Stimulated activated naive CD8-positive, alpha-beta T cell treated with anti-CD3 and anti-CD28 coated beads, Interleukin-15, Interleukin-2, amounts not matched to agents 100 U/mL and 50 U/mL, for 24 hours (primary cell): ENCODE measurements at regions not wholly inside any gene's neighbourhood (a gene's known extent, or its start where the extent isn't known, plus 50 kb on each side); places are given as distances from the start of the nearest gene placed in this dataset.
A peak's percentile ranks its signal among the peaks of the same experiment; 100 is the strongest.
"Not testable (repeated sequence)": the region's sequence is repeated elsewhere in the genome, so short reads cannot be mapped to it uniquely, and the experiment has no call there.

ENCODE experiments used
- ATAC-seq: fragments of 150-1000 bp; cut with Tn5 transposase; one replicate; pipeline ENCODE4 v1.10.0; 2021
- DNase-seq: peaks from one replicate; pipeline ENCODE4 v3.0.0; 2021

- no peak for ATAC-seq
- DNase-seq = no peak
Measured at GRCh38 chr5:32534041-32534440, 51.3 kb upstream of the SUB1 start.

DNA sequence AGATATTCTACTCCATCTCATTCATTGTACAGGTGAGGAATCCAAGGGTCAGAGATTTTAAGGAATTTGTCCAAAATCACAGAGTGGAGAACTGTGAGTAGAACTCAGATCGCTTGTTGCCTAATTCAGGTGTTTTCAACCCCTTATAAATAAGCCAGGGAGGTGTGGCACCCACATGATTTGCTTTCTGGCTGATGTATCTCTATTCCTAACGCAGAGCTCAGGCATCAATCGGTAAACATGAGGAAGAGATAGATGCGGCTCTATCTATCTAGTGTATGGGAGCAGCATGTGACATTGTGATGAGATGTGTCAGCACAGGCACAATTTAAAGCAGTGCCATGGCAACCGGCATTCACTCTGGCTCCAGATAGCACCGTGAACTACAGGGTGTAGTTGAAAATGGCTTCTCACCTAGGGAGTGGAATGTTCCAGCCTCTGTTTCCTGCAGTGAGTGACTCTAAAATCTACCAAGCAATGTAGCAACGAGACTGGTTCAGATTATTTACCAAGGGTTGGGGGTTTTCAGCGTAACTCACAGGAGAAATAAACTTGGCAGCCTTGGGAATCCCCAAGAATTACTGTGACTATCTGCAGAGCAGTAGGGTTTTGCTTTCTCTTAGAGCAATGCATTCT, 53.4 kb upstream of the SUB1 start:
- peak; percentile 82 for ATAC-seq
- peak; percentile 9 for DNase-seq

GRCh38 chr5:32527321-32527720, 58.0 kb upstream of the SUB1 start:
- ATAC-seq, DNase-seq: not testable (repeated sequence)

GRCh38 chr5:32526810-32527209, 58.5 kb upstream of the SUB1 start:
- ATAC-seq (no peak), DNase-seq (no peak)

- no peak for ATAC-seq
- no peak for DNase-seq
Measured at GRCh38 chr5:32523625-32524024, 61.7 kb upstream of the SUB1 start.

DNA sequence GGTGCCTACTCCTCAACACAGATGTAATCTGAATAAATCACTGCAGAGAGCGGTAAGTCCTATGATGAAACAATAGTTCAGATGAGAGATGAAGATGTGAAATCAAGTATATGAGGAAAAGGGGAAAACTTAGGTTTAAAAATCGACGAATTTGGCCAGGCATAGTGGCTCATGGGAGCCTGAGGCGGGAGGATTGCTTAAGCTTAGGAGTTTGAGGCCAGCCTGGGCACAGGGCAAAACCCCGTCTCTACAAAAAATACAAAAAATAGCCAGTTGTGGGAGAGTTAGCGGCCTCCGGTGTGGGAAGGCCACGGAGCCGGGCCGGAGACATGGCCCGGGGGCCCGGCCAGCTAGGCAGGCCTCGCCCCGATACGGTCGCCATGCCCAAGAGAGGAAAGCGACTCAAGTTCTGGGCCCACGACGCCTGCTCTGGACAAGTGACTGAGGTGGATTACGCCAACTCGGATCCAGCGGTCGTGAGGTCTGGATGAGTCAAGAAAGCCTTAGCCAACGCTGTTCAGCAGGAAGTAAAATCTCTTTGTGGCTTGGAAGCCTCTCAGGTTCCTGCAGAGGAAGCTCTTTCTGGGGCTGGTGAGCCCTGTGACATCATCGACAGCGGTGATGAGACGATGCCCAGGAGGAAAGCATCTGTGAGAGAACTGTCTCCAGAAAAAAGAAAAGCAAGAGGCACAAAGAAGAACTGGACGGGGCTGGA, 62.8 kb upstream of the SUB1 start:
- DNase-seq = peak; percentile 6
- peak; percentile 43 for ATAC-seq

- DNase-seq = no peak
- no peak for ATAC-seq
Measured at GRCh38 chr5:32521481-32521880, 63.9 kb upstream of the SUB1 start.

DNA sequence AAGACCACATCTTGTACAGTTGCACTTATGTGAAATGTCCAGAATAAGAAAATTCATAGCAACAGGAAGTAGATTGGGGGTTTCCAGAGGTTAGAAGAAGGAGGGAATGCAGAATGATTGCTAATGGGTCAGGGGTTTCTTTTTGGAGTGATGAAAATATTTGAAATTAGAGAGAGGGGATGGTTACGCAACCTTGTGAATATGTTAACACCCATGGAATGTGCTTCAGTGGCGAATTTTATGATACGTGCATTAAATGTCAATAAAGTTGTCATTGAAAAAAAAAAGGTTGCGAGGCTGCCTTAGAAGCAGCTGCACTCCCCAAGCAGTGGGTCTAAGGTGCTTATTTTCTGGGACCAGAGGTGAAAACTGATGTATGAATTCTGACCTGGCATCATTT, 64.4 kb upstream of the SUB1 start:
- no peak for DNase-seq
- no peak for ATAC-seq

GRCh38 chr5:32520356-32520755, 65.0 kb upstream of the SUB1 start:
- ATAC-seq = no peak
- no peak for DNase-seq

DNA sequence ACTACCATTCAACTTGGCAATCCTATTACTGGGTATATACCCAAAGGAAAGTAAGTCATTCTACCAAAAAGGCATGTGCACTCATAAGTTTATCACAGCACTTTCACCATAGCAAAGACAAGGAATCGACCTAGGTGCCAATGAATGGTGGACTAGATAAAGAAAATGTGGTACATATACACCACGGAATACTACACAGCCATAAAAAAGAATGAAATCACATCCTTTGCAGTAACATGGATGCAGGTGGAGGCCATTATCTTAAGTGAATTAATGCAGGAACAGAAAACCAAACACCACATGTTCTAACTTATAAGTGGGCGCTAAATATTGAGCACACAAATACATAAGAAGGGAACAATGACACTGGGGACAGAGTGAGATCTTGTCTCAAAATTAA, 65.8 kb upstream of the SUB1 start:
- no peak for ATAC-seq

GRCh38 chr5:32514806-32515205, 70.3 kb upstream of the ZFR start:
- no peak for ATAC-seq
- DNase-seq = no peak

More for the DNA sequence above, 65.8 kb upstream of the SUB1 start:
- DNase-seq = no peak

DNA sequence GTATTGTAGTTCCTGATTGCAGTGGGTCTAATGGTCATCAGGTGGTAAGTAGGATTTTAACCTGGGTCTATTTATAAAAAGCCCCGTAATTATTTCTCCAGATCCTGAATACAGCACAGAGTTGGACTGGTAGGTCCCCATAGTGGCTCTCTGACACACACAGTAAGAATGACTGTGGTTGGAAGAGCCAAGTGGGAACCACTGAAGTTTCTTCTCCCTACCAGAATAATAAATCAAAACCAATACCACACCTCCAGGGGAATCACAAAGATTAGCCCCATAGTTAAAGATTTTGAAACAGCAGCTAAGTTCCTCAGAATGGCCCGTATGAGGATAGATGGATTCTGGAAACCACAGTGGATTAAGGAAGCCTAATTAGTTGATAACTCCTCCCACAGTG, 68.4 kb upstream of the ZFR start:
- no peak for DNase-seq
- no peak for ATAC-seq

- no peak for DNase-seq
Measured at GRCh38 chr5:32511776-32512374, 67.3 kb upstream of the ZFR start.

GRCh38 chr5:32510860-32511259, 66.3 kb upstream of the ZFR start:
- ATAC-seq (no peak), DNase-seq (no peak)

More at GRCh38 chr5:32511776-32512374, 67.3 kb upstream of the ZFR start:
- peak; percentile 46 for ATAC-seq

- DNase-seq (no peak), ATAC-seq (no peak)
Measured at GRCh38 chr5:32508806-32509805, 64.6 kb upstream of the ZFR start.

- no peak for ATAC-seq
- DNase-seq = no peak
Measured at GRCh38 chr5:32507738-32508434, 63.3 kb upstream of the ZFR start.

- no peak for ATAC-seq
- no peak for DNase-seq
Measured at GRCh38 chr5:32506799-32507198, 62.3 kb upstream of the ZFR start.

DNA sequence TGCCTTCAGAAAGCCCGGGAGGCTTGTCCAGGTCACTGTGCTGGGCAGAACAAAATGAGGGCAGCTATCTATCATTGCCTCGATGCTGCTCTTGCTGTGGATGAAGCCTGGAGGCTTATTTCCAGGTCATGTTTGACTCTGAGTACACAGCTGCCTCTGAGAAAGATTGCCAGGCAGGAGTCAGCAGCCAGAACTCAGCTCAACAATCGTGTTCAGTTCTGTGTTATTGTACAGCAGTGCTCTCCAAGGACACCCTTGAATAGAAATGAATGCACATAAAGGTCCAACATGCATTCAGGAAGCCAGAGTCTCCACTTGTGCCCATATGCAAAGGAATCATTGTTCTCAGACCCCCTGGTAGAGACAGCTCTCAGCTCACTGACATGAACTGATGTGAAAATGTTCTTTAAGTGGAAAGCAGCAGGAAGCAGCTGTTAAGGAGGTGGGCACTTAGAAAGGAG, 61.7 kb upstream of the ZFR start:
- DNase-seq (no peak), ATAC-seq (no peak)

- ATAC-seq = no peak
Measured at GRCh38 chr5:32505756-32506155, 61.2 kb upstream of the ZFR start.

GRCh38 chr5:32504989-32505596, 60.6 kb upstream of the ZFR start:
- no peak for ATAC-seq
- no peak for DNase-seq

More at GRCh38 chr5:32505756-32506155, 61.2 kb upstream of the ZFR start:
- no peak for DNase-seq
